ENCODE measurements at regions not wholly inside any gene's neighbourhood (a gene's known extent, or its start where the extent isn't known, plus 50 kb on each side); places are given as distances from the start of the nearest gene placed in this dataset.
"Not testable (repeated sequence)": the region's sequence is repeated elsewhere in the genome, so short reads cannot be mapped to it uniquely, and the experiment has no call there.

DNA sequence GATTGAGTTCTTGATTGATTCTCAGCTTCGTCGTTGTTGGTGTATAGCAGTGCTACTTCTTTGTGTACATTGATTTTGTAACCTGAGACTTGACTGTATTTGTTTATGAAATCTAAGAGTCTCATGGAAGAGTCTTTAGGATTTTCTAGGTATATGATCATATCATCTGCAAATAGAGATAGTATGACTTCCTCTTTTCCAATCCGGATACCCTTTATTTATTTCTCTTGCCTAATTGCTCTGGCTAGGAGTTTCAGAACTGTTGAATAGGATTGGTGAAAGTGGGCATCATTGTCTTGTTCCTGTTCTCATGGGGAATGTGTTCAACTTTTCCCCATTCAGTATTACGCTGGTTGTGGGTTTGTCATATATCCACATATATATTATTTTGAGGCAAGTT, 72.3 kb upstream of the ADORA2B start:
- TF ChIP-seq, protein P1, sequence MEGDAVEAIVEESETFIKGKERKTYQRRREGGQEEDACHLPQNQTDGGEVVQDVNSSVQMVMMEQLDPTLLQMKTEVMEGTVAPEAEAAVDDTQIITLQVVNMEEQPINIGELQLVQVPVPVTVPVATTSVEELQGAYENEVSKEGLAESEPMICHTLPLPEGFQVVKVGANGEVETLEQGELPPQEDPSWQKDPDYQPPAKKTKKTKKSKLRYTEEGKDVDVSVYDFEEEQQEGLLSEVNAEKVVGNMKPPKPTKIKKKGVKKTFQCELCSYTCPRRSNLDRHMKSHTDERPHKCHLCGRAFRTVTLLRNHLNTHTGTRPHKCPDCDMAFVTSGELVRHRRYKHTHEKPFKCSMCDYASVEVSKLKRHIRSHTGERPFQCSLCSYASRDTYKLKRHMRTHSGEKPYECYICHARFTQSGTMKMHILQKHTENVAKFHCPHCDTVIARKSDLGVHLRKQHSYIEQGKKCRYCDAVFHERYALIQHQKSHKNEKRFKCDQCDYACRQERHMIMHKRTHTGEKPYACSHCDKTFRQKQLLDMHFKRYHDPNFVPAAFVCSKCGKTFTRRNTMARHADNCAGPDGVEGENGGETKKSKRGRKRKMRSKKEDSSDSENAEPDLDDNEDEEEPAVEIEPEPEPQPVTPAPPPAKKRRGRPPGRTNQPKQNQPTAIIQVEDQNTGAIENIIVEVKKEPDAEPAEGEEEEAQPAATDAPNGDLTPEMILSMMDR (IDR thresholded peaks at IDR 0.05; ENCODE audit: low read depth, low read length, poor library complexity, severe bottlenecking), result not testable (repeated sequence)
- not testable (repeated sequence) for TF ChIP-seq EZH2phosphoT487 (IDR thresholded peaks at IDR 0.05; ENCODE audit: borderline replicate concordance, low read length)
